ENCODE measurements at regions not wholly inside any gene's neighbourhood (a gene's known extent, or its start where the extent isn't known, plus 50 kb on each side); places are given as distances from the start of the nearest gene placed in this dataset.

DNA sequence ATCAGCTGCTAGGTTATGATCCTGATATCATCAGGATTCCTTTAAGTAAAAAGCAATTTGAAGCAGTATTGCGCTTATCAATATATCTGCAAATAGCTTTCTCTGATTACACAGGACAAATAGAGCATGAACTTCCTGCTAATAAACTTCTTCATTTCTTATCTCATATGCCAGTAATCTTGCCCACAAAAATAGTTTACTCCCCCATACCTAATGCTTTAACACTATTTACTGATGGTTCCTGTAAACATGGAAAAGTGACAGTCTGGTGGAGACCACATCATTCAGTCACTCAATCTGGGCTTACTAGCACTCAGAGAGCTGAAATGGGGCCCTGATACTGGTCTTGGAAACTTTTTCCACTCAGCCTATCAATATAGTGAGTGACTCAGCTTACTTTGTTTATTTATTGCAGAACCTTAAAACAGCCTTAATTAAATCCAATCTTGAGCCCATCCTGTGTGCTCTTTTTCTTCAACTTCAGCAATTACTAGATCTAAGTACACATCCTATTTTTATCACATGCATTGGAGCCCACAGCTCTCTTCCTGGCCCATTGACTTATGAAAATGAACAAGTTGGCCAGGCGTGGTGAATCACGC, 1464.3 kb downstream of the UQCRFS1 start:
- TF ChIP-seq, protein P1, sequence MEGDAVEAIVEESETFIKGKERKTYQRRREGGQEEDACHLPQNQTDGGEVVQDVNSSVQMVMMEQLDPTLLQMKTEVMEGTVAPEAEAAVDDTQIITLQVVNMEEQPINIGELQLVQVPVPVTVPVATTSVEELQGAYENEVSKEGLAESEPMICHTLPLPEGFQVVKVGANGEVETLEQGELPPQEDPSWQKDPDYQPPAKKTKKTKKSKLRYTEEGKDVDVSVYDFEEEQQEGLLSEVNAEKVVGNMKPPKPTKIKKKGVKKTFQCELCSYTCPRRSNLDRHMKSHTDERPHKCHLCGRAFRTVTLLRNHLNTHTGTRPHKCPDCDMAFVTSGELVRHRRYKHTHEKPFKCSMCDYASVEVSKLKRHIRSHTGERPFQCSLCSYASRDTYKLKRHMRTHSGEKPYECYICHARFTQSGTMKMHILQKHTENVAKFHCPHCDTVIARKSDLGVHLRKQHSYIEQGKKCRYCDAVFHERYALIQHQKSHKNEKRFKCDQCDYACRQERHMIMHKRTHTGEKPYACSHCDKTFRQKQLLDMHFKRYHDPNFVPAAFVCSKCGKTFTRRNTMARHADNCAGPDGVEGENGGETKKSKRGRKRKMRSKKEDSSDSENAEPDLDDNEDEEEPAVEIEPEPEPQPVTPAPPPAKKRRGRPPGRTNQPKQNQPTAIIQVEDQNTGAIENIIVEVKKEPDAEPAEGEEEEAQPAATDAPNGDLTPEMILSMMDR (IDR thresholded peaks at IDR 0.05; ENCODE audit: low read depth, low read length), result no peak
- peak; percentile 14 for DNase-seq (ENCODE audit: extremely low read depth, low read depth)

DNA sequence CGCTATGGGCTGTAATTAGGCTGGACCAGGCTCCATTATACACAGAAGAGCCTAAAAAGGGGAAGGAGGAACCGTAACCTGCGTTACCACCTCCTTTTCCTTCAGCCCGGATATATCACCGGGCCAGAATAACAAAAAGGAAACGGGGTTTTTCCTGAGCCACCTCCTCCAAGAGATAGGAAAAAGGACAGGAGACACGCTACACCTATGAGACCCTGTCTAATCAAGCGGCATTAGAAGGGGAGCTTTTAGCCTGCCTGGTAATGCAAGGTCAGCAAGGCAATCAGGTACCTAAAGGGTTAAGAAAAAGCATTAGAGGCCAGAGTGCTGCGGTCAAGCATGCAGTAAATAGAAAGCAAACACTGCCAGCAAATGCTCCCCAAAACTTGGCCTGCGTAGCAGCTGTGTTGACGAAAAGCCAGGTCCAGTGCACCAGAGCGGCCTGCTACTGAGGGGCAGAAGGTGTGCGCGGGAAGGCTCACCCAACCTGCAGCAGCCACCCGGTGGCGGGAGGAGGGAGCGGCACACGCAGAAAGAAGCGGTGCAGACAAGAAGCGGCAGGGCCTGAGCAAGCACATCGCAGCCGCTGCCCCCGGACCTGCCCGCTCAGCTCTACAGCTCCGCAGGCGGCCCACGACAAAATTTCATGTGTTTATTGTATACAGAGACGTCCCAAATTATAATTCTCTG, 1466.1 kb downstream of the UQCRFS1 start:
- TF ChIP-seq, protein P1 (IDR thresholded peaks at IDR 0.05; ENCODE audit: low read depth, low read length), result no peak
- no peak for DNase-seq (ENCODE audit: extremely low read depth, low read depth)

DNA sequence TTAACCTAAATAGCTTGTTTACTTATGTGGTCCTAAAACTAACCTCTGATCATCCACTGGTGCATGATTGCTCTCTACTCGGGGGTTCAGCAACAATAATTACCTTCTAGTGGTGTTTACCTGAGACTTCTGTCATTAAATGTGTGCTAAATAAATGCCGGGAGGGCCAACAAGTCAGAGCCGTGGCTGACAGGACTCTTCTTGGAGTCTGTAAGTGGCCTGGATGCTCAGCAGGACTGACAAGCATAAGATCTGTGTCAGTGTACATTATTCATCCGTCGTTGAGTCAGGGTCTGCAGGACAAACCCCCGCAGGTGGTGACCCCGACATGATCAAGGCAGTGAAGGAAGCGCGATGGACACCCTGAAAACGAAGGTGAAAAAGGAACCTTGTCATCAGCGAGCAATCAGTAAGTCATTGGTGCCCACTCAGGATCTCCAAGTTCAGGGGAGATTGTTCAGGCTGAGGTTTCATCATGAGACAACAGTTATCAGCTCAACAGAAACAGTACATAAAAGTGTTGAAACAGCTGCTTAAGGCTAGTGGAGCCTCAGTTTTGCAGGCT, 1466.9 kb downstream of the UQCRFS1 start:
- no peak for DNase-seq (ENCODE audit: extremely low read depth, low read depth)
- TF ChIP-seq, protein P1 (IDR thresholded peaks at IDR 0.05; ENCODE audit: low read depth, low read length), result no peak

DNA sequence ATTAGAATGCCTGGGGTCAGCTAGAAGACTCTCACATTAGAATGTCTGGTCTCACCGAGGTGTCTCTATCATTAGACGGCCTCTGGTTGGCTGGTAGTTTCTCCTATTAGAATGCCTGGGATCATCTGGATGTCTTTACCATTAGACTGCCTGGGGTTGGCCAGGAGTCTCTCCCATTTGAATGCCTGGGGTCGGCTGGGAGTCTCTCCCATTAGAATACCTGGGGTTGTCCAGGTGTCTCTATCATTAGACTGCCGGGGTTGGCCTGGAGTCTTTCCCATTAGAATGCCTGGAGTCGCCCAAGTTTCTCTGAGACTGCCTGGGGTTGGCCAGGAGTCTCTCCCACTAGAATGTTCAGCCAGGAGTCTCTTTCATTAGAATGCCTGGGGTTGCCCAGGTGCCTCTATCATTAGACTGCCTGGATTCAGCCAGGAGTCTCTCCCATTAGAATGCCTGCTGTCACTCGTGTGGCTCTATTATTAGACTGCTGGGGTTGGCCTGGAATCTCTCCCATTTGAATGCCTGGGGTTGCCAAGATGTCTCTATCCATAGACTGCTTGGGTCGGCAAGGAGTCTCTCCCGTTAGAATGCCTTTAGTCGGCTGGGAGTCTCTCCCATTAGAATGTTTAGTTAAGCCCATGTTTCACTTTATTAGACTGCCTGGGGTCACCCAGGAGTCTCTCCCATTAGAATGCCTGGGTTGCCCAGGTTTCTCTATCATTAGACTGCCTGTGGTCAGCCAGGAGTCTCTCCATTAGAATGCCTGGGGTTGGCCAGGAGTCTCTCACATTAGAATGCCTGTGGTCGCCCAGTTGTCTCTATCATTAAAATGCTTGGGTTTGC, 1467.8 kb downstream of the UQCRFS1 start:
- DNase-seq (ENCODE audit: extremely low read depth, low read depth), result no peak
- TF ChIP-seq, protein P1 (IDR thresholded peaks at IDR 0.05; ENCODE audit: low read depth, low read length), result no peak

DNA sequence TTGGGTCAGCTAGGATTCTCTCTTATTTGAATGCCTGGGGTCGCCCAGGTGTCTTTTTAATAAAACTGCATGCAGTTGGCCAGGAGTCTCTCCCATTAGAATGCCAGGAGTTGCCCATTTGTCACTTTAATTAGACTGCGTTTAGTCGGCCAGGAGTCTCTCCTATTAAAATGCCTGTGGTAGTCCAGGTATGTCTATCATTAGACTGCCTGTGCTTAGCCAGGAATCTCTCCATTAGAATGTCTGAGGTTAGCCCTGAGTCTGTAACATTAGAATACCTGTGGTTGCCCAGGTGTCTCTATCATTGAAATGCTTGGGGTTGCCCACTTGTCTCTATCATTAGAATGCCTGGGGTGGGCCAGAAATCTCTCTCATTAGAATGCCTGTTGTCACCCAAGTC, 1470.9 kb downstream of the UQCRFS1 start:
- no peak for DNase-seq (ENCODE audit: extremely low read depth, low read depth)
- TF ChIP-seq, protein P1 (IDR thresholded peaks at IDR 0.05; ENCODE audit: low read depth, low read length), result no peak

DNA sequence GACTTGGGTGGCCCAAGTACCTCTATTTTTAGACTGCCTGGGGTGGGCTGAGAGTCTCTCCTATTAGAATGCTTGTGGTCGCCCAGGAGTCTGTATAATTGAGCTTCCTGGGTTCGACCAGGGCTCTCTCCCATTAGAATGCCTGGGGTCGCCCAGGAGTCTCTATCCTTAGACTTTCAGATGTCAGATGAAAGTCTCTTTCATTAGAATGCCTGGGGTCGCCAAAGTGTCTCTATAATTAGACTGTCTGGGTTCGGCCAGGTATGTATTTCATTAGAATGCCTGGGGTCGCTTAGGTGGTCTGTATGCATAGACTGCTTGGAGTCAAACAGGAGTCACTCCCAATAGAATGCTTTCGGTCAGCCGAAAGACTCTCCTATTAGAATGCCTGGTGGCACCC, 1471.7 kb downstream of the UQCRFS1 start:
- TF ChIP-seq, protein P1 (IDR thresholded peaks at IDR 0.05; ENCODE audit: low read depth, low read length), result no peak
- DNase-seq (ENCODE audit: extremely low read depth, low read depth), result no peak

All from AG09319 (cell line).